ENCODE measurements at regions not wholly inside any gene's neighbourhood (a gene's known extent, or its start where the extent isn't known, plus 50 kb on each side); places are given as distances from the start of the nearest gene placed in this dataset.

DNA sequence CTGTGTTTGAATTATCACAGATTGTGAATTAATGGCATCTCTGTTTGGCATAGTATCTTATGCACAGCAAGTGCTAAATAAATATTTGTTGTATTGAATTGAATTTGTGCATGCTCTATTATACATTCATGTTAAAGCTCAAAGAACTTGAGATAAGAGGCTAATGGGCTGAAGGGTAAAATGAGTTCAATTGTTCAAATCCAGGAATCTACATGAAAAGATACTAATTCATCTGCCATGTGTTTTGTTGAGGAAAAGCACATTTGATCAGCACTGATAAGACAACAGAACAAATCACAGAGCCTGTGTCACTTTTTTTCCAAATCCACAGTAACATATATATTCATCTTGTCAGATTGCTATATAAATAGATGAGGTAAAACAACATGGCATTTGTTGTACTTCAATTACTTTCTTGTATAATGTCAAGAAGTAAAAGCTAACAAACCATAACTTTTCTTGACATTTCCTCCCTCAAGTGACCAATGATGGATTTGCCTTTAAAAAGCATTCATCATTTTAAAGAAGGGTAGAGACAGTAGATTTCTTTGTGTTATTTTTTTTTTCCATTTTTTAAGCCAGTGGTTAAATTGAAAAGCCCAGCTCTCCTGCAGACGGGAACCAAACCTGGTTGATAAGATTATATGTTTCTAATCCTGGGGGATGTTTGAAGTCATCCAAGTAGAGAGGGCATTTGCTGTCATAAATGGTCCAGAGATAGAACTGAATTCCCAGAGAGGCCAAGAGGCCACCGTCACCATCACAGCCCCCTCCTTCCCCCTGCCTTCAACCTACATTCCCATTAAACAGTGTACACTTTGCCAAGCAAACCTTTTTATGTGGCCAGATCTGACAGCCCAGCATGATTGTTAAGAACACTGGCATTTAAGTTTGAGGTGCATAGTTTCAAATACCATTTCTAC lies 123.0 kb downstream of the CHD9NB start:
- TF ChIP-seq, protein P1, sequence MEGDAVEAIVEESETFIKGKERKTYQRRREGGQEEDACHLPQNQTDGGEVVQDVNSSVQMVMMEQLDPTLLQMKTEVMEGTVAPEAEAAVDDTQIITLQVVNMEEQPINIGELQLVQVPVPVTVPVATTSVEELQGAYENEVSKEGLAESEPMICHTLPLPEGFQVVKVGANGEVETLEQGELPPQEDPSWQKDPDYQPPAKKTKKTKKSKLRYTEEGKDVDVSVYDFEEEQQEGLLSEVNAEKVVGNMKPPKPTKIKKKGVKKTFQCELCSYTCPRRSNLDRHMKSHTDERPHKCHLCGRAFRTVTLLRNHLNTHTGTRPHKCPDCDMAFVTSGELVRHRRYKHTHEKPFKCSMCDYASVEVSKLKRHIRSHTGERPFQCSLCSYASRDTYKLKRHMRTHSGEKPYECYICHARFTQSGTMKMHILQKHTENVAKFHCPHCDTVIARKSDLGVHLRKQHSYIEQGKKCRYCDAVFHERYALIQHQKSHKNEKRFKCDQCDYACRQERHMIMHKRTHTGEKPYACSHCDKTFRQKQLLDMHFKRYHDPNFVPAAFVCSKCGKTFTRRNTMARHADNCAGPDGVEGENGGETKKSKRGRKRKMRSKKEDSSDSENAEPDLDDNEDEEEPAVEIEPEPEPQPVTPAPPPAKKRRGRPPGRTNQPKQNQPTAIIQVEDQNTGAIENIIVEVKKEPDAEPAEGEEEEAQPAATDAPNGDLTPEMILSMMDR (IDR thresholded peaks at IDR 0.05), result no peak
- no peak for TF ChIP-seq POLR2A (IDR thresholded peaks at IDR 0.05)
- TF ChIP-seq EP300 (IDR thresholded peaks at IDR 0.05), result no peak

Measured in tibial nerve (tissue), 4 donors.